K562 (cell line): ENCODE measurements at regions not wholly inside any gene's neighbourhood (a gene's known extent, or its start where the extent isn't known, plus 50 kb on each side); places are given as distances from the start of the nearest gene placed in this dataset.

Source experiments
- ATAC-seq: fragments of 200-7000 bp; cut with Tn5 transposase; 3 replicates; pipeline ENCODE4 v1.9.1; 2020; ENCODE audit warnings: moderate library complexity
- BruUV-seq: library from RNA; stranded (reverse); fragments of 400-500 nt; replicated peaks from 2 replicates; lab custom pipeline; 2021; lab: Mats Ljungman, UMichigan
- CTCF ChIA-PET: fragments of 300-600 bp; formaldehyde crosslinking; extraction: SDS; loops from one replicate; lab custom pipeline; 2021; ENCODE audit warnings: low intra/inter-chr PET ratio; lab: Yijun Ruan, JAX
- POLR2A ChIA-PET: fragments of 300-600, 350-650 bp; sonication (Branson Sonifier 250); formaldehyde crosslinking; extraction: SDS; loops from one replicate; lab custom pipeline; 2021; ENCODE audit warnings: antibody characterized with exemption, inconsistent platforms; lab: Yijun Ruan, JAX
- DNase-seq, 4 experiments: peaks; one replicate each; pipeline versions ENCODE4 v3.0.0 to v3.0.0-alpha.2; 2011 to 2018; ENCODE audit warnings: low spot score in 3 of 4, mixed read lengths in 3 of 4; ENCODE audit errors: extremely low read depth in 1 of 4
- FAIRE-seq: peaks from 2 replicates; lab custom pipeline; 2011; peaks lifted over from hg19 to GRCh38; lab: Jason Lieb, UNC
- H2AFZ ChIP-seq: 2 replicates; pipeline ENCODE4 v1.6.0; 2011; ENCODE audit warnings: low read depth, low read length, control low read depth, inconsistent platforms
- H3K27ac ChIP-seq: fragments of 200-600 bp; 3 replicates; pipeline ENCODE4 v1.8.0; 2011; ENCODE audit warnings: low read depth, mild to moderate bottlenecking, control low read depth, inconsistent platforms, low read length, moderate library complexity, mixed read lengths; ENCODE audit errors: extremely low read depth
- H3K27me3 ChIP-seq, 2 experiments: fragments of 300-600 bp in 1 of 2; 2 replicates in 1 of 2; 3 replicates in 1 of 2; pipeline versions ENCODE4 v1.6.0 to v1.8.0; 2011; ENCODE audit warnings: inconsistent platforms in 2 of 2, low read length in 2 of 2, mild to moderate bottlenecking in 1 of 2, mixed read lengths in 1 of 2, moderate library complexity in 1 of 2; ENCODE audit not compliant: control insufficient read depth in 2 of 2, insufficient read depth in 2 of 2
- H3K36me3 ChIP-seq: fragments of 300-600 bp; 3 replicates; pipeline ENCODE4 v1.8.0; 2011; ENCODE audit warnings: mild to moderate bottlenecking, low read length, inconsistent platforms; ENCODE audit not compliant: control insufficient read depth, insufficient read depth
- H3K4me1 ChIP-seq, 2 experiments: fragments of 200-600 bp in 1 of 2; replicated peaks in 1 of 2; 2 replicates in 1 of 2; 3 replicates in 1 of 2; pipeline versions ENCODE4 v1.5.1 to v1.8.0; 2011; ENCODE audit warnings: inconsistent platforms in 2 of 2, low read length in 2 of 2, mild to moderate bottlenecking in 1 of 2, mixed read lengths in 1 of 2, moderate library complexity in 1 of 2; ENCODE audit not compliant: control insufficient read depth in 2 of 2, insufficient read depth in 2 of 2
- H3K4me2 ChIP-seq: 2 replicates; pipeline ENCODE4 v1.6.1; 2011; ENCODE audit warnings: low read length, control low read depth, inconsistent platforms, mixed read lengths; ENCODE audit not compliant: insufficient read depth
- H3K4me3 ChIP-seq: fragments of 200-600 bp; sonication (generic), shearing (Covaris generic); 2 replicates; pipeline ENCODE4 v1.5.1; 2016; ENCODE audit warnings: control low read depth, inconsistent platforms
- H3K79me2 ChIP-seq: fragments of 200-600 bp; 3 replicates; pipeline ENCODE4 v1.8.0; 2011; ENCODE audit warnings: low read length, inconsistent platforms; ENCODE audit not compliant: control insufficient read depth, insufficient read depth
- H3K9ac ChIP-seq, 2 experiments: 2 replicates each; pipeline versions ENCODE4 v1.6.0 to v1.6.1; 2011; ENCODE audit warnings: low read depth in 2 of 2, low read length in 2 of 2, control low read depth in 1 of 2, inconsistent platforms in 1 of 2, mild to moderate bottlenecking in 1 of 2, mixed read lengths in 1 of 2; ENCODE audit not compliant: insufficient read depth in 1 of 2
- H3K9me1 ChIP-seq: one replicate; pipeline ENCODE4 v1.6.0; 2011; ENCODE audit warnings: inconsistent platforms, mild to moderate bottlenecking, low read length, moderate library complexity; ENCODE audit not compliant: control insufficient read depth, insufficient read depth
- H3K9me3 ChIP-seq: replicated peaks from 2 replicates; pipeline ENCODE4 v1.5.1; 2011; ENCODE audit warnings: low read depth, low read length, inconsistent platforms; ENCODE audit not compliant: control insufficient read depth, insufficient read depth
- H4K20me1 ChIP-seq: replicated peaks from 2 replicates; pipeline ENCODE4 v1.6.1; 2011; ENCODE audit warnings: low read length, inconsistent platforms, mixed read lengths; ENCODE audit not compliant: control insufficient read depth, insufficient read depth
- ZBTB43 ChIP-seq: sonication (generic); formaldehyde crosslinking; IDR thresholded peaks from 2 replicates; pipeline ENCODE4 v1.8.0; 2023; ENCODE audit warnings: mild to moderate bottlenecking, missing genetic modification reagents
- WGBS: fragments of 100-300 bp; shearing (Covaris generic); methylation state at CpG from one replicate; pipeline ENCODE4 v1.1.6; 2016; ENCODE audit warnings: low coverage, mixed read lengths; ENCODE audit not compliant: insufficient coverage; ENCODE audit errors: missing lambda C conversion rate; 5-methylcytosine and 5-hydroxymethylcytosine counted together
- in situ Hi-C: fragments of 300-500 bp; cut with MboI; formaldehyde crosslinking; loops from 4 replicates; pipeline ENCODE4 v1.15.0; 2018; ENCODE audit warnings: inconsistent platforms, mixed read lengths
- intact Hi-C: fragments of 100-400 bp; cut with micrococcal nuclease; formaldehyde crosslinking; loops from 2 replicates; pipeline ENCODE4 v1.14.2; 2022
- TF ChIP-seq, protein P1 (sequence below): sonication (generic); formaldehyde crosslinking; IDR thresholded peaks from 2 replicates; pipeline ENCODE4 v1.8.0; 2022; ENCODE audit warnings: mild to moderate bottlenecking, missing genetic modification reagents

GRCh38 chr15:39498629-39499028, 82.2 kb upstream of the THBS1 start:
- DNase-seq (no peak), ATAC-seq (no peak)
- CTCF ChIA-PET, result no interaction called here
- H2AFZ ChIP-seq, result no peak overlapping the region
- H3K4me3 ChIP-seq, result no peak overlapping the region
- H3K36me3 ChIP-seq, result no peaks in the 10 kb centered on the region
- no peaks in the 10 kb centered on the region for H4K20me1 ChIP-seq
- H3K9me3 ChIP-seq, result no peaks in the 10 kb centered on the region
- H3K4me1 ChIP-seq, result peaks cover 0 to 12% of the 10 kb centered on the region in 2 experiments; a peak in 3 of 5 replicates
- no peak overlapping the region for H3K9ac ChIP-seq
- TF ChIP-seq, protein P1, sequence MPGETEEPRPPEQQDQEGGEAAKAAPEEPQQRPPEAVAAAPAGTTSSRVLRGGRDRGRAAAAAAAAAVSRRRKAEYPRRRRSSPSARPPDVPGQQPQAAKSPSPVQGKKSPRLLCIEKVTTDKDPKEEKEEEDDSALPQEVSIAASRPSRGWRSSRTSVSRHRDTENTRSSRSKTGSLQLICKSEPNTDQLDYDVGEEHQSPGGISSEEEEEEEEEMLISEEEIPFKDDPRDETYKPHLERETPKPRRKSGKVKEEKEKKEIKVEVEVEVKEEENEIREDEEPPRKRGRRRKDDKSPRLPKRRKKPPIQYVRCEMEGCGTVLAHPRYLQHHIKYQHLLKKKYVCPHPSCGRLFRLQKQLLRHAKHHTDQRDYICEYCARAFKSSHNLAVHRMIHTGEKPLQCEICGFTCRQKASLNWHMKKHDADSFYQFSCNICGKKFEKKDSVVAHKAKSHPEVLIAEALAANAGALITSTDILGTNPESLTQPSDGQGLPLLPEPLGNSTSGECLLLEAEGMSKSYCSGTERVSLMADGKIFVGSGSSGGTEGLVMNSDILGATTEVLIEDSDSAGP (CRISPR knock-in tag), result no peak
- no peak for TF ChIP-seq ZBTB43 (CRISPR knock-in tag)
- TF ChIP-seq, all 486 proteins: peak for 0
- peaks cover 2 to 4% of the 10 kb centered on the region in 2 experiments; a peak in 2 of 5 replicates for H3K27me3 ChIP-seq
- FAIRE-seq, result no peak
- in situ Hi-C loops (no loop called here), intact Hi-C loops (no loop called here)
- no TSS peak for BruUV-seq
- no peaks in the 10 kb centered on the region for H3K79me2 ChIP-seq
- WGBS, result 20% methylated on average over 4 of the region's 4 CpGs
- H3K27ac ChIP-seq, result no peak overlapping the region
- no peak overlapping the region for H3K4me2 ChIP-seq
- no peaks in the 10 kb centered on the region for H3K9me1 ChIP-seq
- POLR2A ChIA-PET, result interaction anchor here (0.6 to 0.8 kb wide), 3 partner anchors 10 to 400 kb away, joined by 3 to 4 read pairs (median 4); no protein-coding TSS in a partner anchor
